ENCODE measurements at regions not wholly inside any gene's neighbourhood (a gene's known extent, or its start where the extent isn't known, plus 50 kb on each side); places are given as distances from the start of the nearest gene placed in this dataset.

- no peak for TF ChIP-seq CTCF (IDR thresholded peaks at IDR 0.05; ENCODE audit: low read depth, low read length)
- H3K4me3 ChIP-seq (ENCODE audit: low read depth, low read length) = no peak overlapping the region
These were observed 406.1 kb downstream of the NR2F1-AS1 start for GRCh38 chr5:93174930-93175329.

- H3K4me3 ChIP-seq (ENCODE audit: low read depth, low read length) = no peak overlapping the region
- TF ChIP-seq CTCF (IDR thresholded peaks at IDR 0.05; ENCODE audit: low read depth, low read length) = no peak
These were observed 415.5 kb downstream of the NR2F1-AS1 start for GRCh38 chr5:93165559-93165958.

GRCh38 chr5:93164690-93165089 is 416.3 kb downstream of the NR2F1-AS1 start:
- no peak overlapping the region for H3K4me3 ChIP-seq (ENCODE audit: low read depth, low read length)
- TF ChIP-seq CTCF (IDR thresholded peaks at IDR 0.05; ENCODE audit: low read depth, low read length) = no peak

- H3K4me3 ChIP-seq (ENCODE audit: low read depth, low read length) = no peak overlapping the region
- TF ChIP-seq CTCF (IDR thresholded peaks at IDR 0.05; ENCODE audit: low read depth, low read length) = no peak
These were observed 417.9 kb downstream of the NR2F1-AS1 start for GRCh38 chr5:93163010-93163663.

- no peak overlapping the region for H3K4me3 ChIP-seq (ENCODE audit: low read depth, low read length)
- no peak for TF ChIP-seq CTCF (IDR thresholded peaks at IDR 0.05; ENCODE audit: low read depth, low read length)
These were observed 419.1 kb downstream of the NR2F1-AS1 start for GRCh38 chr5:93161661-93162654.

- TF ChIP-seq CTCF (IDR thresholded peaks at IDR 0.05; ENCODE audit: low read depth, low read length) = no peak
- no peak overlapping the region for H3K4me3 ChIP-seq (ENCODE audit: low read depth, low read length)
These were observed 422.2 kb downstream of the NR2F1-AS1 start for GRCh38 chr5:93158841-93159240.

- H3K4me3 ChIP-seq (ENCODE audit: low read depth, low read length) = no peak overlapping the region
- no peak for TF ChIP-seq CTCF (IDR thresholded peaks at IDR 0.05; ENCODE audit: low read depth, low read length)
These were observed 424.5 kb downstream of the NR2F1-AS1 start for GRCh38 chr5:93156566-93156965.

All from WI38 (cell line).